ENCODE measurements at regions not wholly inside any gene's neighbourhood (a gene's known extent, or its start where the extent isn't known, plus 50 kb on each side); places are given as distances from the start of the nearest gene placed in this dataset.

DNA sequence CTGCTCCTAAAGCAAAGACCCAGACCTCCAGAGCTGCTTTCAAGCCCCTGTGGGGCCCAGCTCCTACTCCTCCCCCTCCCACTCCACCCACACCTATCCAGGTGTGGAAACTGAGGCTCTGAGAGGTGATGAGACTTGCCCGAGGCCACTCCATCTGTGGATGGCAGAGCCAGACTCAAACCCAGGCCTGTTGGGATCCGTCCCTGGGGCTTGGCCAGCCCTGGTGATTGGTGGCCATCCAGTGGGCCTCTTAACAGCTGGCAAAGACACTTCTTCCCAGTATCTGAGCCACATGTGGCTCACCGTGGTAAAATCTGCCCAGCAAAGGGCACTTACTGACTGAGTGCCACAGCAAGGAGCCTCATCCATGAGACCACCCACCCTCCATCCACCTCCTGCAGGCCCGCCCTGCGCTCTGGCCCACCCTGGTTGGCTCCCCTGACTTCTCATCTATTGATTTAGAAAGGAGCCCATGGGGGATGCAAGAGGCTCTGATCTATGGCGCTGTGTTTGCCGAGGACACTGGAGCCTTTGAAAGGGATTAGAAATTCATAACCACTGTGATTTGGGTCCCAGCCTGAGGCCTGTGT lies 398.5 kb downstream of the PTPRU start:
- Mint-ChIP-seq H3K36me3 (ENCODE audit: low read depth, unreplicated experiment) (no peaks in the 10 kb centered on the region), H3K4me3 (ENCODE audit: unreplicated experiment) (no peak overlapping the region), H3K27me3 (ENCODE audit: low read depth, unreplicated experiment) (peaks cover 33% of the 10 kb centered on the region), H3K9me3 (ENCODE audit: unreplicated experiment) (peaks cover 7% of the 10 kb centered on the region), H3K27ac (ENCODE audit: unreplicated experiment) (no peak overlapping the region), H3K4me1 (ENCODE audit: low read depth, unreplicated experiment) (peaks cover 11% of the 10 kb centered on the region)
- Histone ChIP-seq H3K36me3 (ENCODE audit: insufficient read depth, low read length) (no peaks in the 10 kb centered on the region), H3K79me2 (ENCODE audit: insufficient read depth, low read length) (no peaks in the 10 kb centered on the region), H3K4me2 (ENCODE audit: low read length) (no peak overlapping the region), H2AFZ (ENCODE audit: low read depth, low read length) (no peak overlapping the region), H4K20me1 (ENCODE audit: insufficient read depth, low read length) (no peaks in the 10 kb centered on the region), H3K4me1 (ENCODE audit: insufficient read depth, low read length) (peaks cover 13% of the 10 kb centered on the region), H3K27ac (ENCODE audit: low read depth, low read length) (no peak overlapping the region), H3K9me3 (ENCODE audit: insufficient read depth, low read depth, low read length) (no peaks in the 10 kb centered on the region), H3K4me3 (ENCODE audit: insufficient read depth, low read depth, low read length) (no peak overlapping the region), H3K9ac (ENCODE audit: low read length) (no peak overlapping the region), H3K27me3 (ENCODE audit: insufficient read depth, low read length) (no peaks in the 10 kb centered on the region)
- FAIRE-seq (no peak), DNase-seq (ENCODE audit: low read depth) (no peak)
- TF ChIP-seq CTCF (IDR thresholded peaks at IDR 0.05; ENCODE audit: insufficient read depth, low read depth, low read length) (no peak), EZH2 (IDR thresholded peaks at IDR 0.05; ENCODE audit: insufficient read depth, low read length) (no peak)

DNA sequence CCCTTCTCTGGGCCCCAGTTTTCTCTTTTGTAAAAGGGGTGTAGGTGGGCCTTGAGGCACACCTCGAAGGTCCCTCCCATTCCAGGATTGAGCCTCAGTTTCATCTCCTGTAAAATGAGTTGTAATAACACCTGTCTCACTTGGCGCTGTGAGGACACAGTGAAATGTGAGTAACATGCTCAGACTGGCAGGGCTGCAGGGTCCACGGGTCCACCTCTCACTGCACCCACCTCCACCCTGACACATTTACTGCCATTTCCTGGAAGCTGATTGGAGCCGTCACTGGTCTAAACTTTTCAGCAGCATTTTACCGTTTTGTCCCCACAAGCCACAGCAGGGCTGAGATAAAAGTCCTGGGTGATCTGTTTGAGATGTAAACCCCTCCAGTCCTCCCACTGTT lies 398.0 kb downstream of the PTPRU start:
- H3K9ac ChIP-seq (ENCODE audit: low read length): no peak overlapping the region
- DNase-seq (ENCODE audit: low read depth) (no peak), FAIRE-seq (no peak)
- Mint-ChIP-seq H3K27ac (ENCODE audit: unreplicated experiment) (no peak overlapping the region), H3K4me1 (ENCODE audit: low read depth, unreplicated experiment) (peaks cover 10% of the 10 kb centered on the region), H3K9me3 (ENCODE audit: unreplicated experiment) (peaks cover 7% of the 10 kb centered on the region), H3K36me3 (ENCODE audit: low read depth, unreplicated experiment) (no peaks in the 10 kb centered on the region), H3K27me3 (ENCODE audit: low read depth, unreplicated experiment) (peaks cover 33% of the 10 kb centered on the region), H3K4me3 (ENCODE audit: unreplicated experiment) (no peak overlapping the region)
- no peak overlapping the region for H2AFZ ChIP-seq (ENCODE audit: low read depth, low read length)
- H3K4me1 ChIP-seq (ENCODE audit: insufficient read depth, low read length): peaks cover 8% of the 10 kb centered on the region
- H3K4me2 ChIP-seq (ENCODE audit: low read length): no peak overlapping the region
- no peak overlapping the region for H3K27ac ChIP-seq (ENCODE audit: low read depth, low read length)
- TF ChIP-seq EZH2 (IDR thresholded peaks at IDR 0.05; ENCODE audit: insufficient read depth, low read length): no peak
- TF ChIP-seq CTCF (IDR thresholded peaks at IDR 0.05; ENCODE audit: insufficient read depth, low read depth, low read length): no peak
- no peak overlapping the region for H3K4me3 ChIP-seq (ENCODE audit: insufficient read depth, low read depth, low read length)
- peaks cover 1% of the 10 kb centered on the region for H3K27me3 ChIP-seq (ENCODE audit: insufficient read depth, low read length)
- H4K20me1 ChIP-seq (ENCODE audit: insufficient read depth, low read length): no peaks in the 10 kb centered on the region
- H3K36me3 ChIP-seq (ENCODE audit: insufficient read depth, low read length): no peaks in the 10 kb centered on the region
- H3K9me3 ChIP-seq (ENCODE audit: insufficient read depth, low read depth, low read length): no peaks in the 10 kb centered on the region
- H3K79me2 ChIP-seq (ENCODE audit: insufficient read depth, low read length): no peaks in the 10 kb centered on the region

DNA sequence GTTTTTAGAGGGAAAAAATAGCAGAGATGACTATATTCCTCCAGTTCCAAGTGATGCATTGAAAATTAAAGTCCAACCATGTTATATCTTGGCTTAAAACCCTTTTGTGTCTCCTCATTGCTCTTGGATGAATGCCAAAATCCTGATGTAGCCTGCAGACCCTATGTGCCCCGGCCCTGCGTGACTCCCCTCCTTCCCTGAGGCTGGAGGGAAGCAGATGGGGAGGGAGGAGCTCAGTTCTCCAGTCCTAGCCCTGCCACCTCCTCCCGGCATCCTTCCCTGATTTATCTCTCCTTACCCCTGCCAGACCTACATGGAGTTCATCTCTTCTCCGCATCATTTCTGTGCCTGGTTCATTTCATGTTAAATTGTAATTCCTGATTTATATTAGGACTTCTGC lies 397.4 kb downstream of the PTPRU start:
- peaks cover 9% of the 10 kb centered on the region for H3K9me3 Mint-ChIP-seq (ENCODE audit: unreplicated experiment)
- no peak overlapping the region for H3K4me2 ChIP-seq (ENCODE audit: low read length)
- H3K36me3 ChIP-seq (ENCODE audit: insufficient read depth, low read length): no peaks in the 10 kb centered on the region
- FAIRE-seq (no peak), DNase-seq (ENCODE audit: low read depth) (no peak)
- H3K9me3 ChIP-seq (ENCODE audit: insufficient read depth, low read depth, low read length): no peaks in the 10 kb centered on the region
- peaks cover 6% of the 10 kb centered on the region for H3K4me1 ChIP-seq (ENCODE audit: insufficient read depth, low read length)
- no peak overlapping the region for H3K27ac ChIP-seq (ENCODE audit: low read depth, low read length)
- H3K4me3 Mint-ChIP-seq (ENCODE audit: unreplicated experiment): no peak overlapping the region
- H4K20me1 ChIP-seq (ENCODE audit: insufficient read depth, low read length): no peaks in the 10 kb centered on the region
- no peak overlapping the region for H3K27ac Mint-ChIP-seq (ENCODE audit: unreplicated experiment)
- H3K9ac ChIP-seq (ENCODE audit: low read length): no peak overlapping the region
- peaks cover 2% of the 10 kb centered on the region for H3K27me3 ChIP-seq (ENCODE audit: insufficient read depth, low read length)
- H3K4me3 ChIP-seq (ENCODE audit: insufficient read depth, low read depth, low read length): no peak overlapping the region
- peaks cover 10% of the 10 kb centered on the region for H3K4me1 Mint-ChIP-seq (ENCODE audit: low read depth, unreplicated experiment)
- H3K36me3 Mint-ChIP-seq (ENCODE audit: low read depth, unreplicated experiment): no peaks in the 10 kb centered on the region
- TF ChIP-seq EZH2 (IDR thresholded peaks at IDR 0.05; ENCODE audit: insufficient read depth, low read length) (no peak), CTCF (IDR thresholded peaks at IDR 0.05; ENCODE audit: insufficient read depth, low read depth, low read length) (no peak)
- peaks cover 37% of the 10 kb centered on the region for H3K27me3 Mint-ChIP-seq (ENCODE audit: low read depth, unreplicated experiment)
- no peaks in the 10 kb centered on the region for H3K79me2 ChIP-seq (ENCODE audit: insufficient read depth, low read length)
- H2AFZ ChIP-seq (ENCODE audit: low read depth, low read length): no peak overlapping the region
